Vagina (tissue), 2 donors: ENCODE measurements at regions not wholly inside any gene's neighbourhood (a gene's known extent, or its start where the extent isn't known, plus 50 kb on each side); places are given as distances from the start of the nearest gene placed in this dataset.

ENCODE experiments used
- CTCF ChIP-seq, 3 experiments: fragments of 450-650 bp in 2 of 3; fragments of 200-600 bp in 1 of 3; sonication (generic) in 1 of 3; IDR thresholded peaks; one replicate each; pipeline ENCODE4 v1.5.1; 2017 to 2019; ENCODE audit warnings: antibody characterized with exemption in 3 of 3, mild to moderate bottlenecking in 2 of 3, moderate library complexity in 2 of 3
- POLR2A ChIP-seq, 2 donors: fragments of 450-650 bp; IDR thresholded peaks; one replicate each; pipeline ENCODE4 v1.6.1; 2017; ENCODE audit warnings: antibody characterized with exemption in 2 of 2, mild to moderate bottlenecking in 2 of 2, moderate library complexity in 2 of 2

GRCh38 chr15:96087180-96087884 is 243.2 kb upstream of the NR2F2 start:
- TF ChIP-seq POLR2A (IDR thresholded peaks at IDR 0.05) (no peak), CTCF (IDR thresholded peaks at IDR 0.05) (no peak)
